GM23338 (cell line): ENCODE measurements at regions not wholly inside any gene's neighbourhood (a gene's known extent, or its start where the extent isn't known, plus 50 kb on each side); places are given as distances from the start of the nearest gene placed in this dataset.

ENCODE experiments used
- ATAC-seq: fragments of 200-7000 bp; cut with Tn5 transposase; 3 replicates; pipeline ENCODE4 v1.9.1; 2020
- DNase-seq: peaks from one replicate; pipeline ENCODE4 v3.0.0-alpha.2; 2015; ENCODE audit warnings: low spot score
- H2AFZ ChIP-seq: fragments of 200-600 bp; sonication (generic); 2 replicates; pipeline ENCODE4 v1.8.0; 2016; ENCODE audit warnings: antibody characterized with exemption, mild to moderate bottlenecking, moderate library complexity
- H3F3A ChIP-seq: fragments of 200-600 bp; sonication (generic); replicated peaks from 2 replicates; pipeline ENCODE4 v1.8.0; 2017; ENCODE audit warnings: antibody characterized with exemption, mixed run types, low read depth
- H3K27ac ChIP-seq: fragments of 200-600 bp; sonication (generic); 2 replicates; pipeline ENCODE4 v1.6.1; 2016; ENCODE audit warnings: low read depth
- H3K27me3 ChIP-seq: fragments of 200-600 bp; sonication (generic); 2 replicates; pipeline ENCODE4 v1.8.0; 2016; ENCODE audit warnings: mild to moderate bottlenecking, mixed run types, moderate library complexity; ENCODE audit not compliant: insufficient read depth
- H3K36me3 ChIP-seq: fragments of 200-600 bp; sonication (generic); 2 replicates; pipeline ENCODE4 v1.8.0; 2016; ENCODE audit warnings: mild to moderate bottlenecking; ENCODE audit not compliant: insufficient read depth
- H3K4me1 ChIP-seq: fragments of 200-600 bp; sonication (generic); 2 replicates; pipeline ENCODE4 v1.8.0; 2016; ENCODE audit warnings: mild to moderate bottlenecking, moderate library complexity; ENCODE audit not compliant: insufficient read depth
- H3K4me2 ChIP-seq: fragments of 200-600 bp; sonication (generic); 2 replicates; pipeline ENCODE4 v1.7.1; 2017; ENCODE audit warnings: mixed run types
- H3K4me3 ChIP-seq: fragments of 200-600 bp; sonication (generic); 2 replicates; pipeline ENCODE4 v1.6.1; 2016; ENCODE audit warnings: mixed run types
- H3K79me2 ChIP-seq: fragments of 200-600 bp; sonication (generic); replicated peaks from 2 replicates; pipeline ENCODE4 v1.8.0; 2017; ENCODE audit warnings: mild to moderate bottlenecking; ENCODE audit not compliant: insufficient read depth
- H3K9me2 ChIP-seq: fragments of 200-600 bp; sonication (generic); 2 replicates; pipeline ENCODE4 v1.8.0; 2017; ENCODE audit not compliant: insufficient read depth
- H4K20me1 ChIP-seq: fragments of 200-600 bp; sonication (generic); replicated peaks from 2 replicates; pipeline ENCODE4 v1.8.0; 2017; ENCODE audit warnings: mild to moderate bottlenecking; ENCODE audit not compliant: insufficient read depth
- H3K27ac Mint-ChIP-seq: 2 replicates; pipeline ENCODE4 v1.8.0; 2020; ENCODE audit warnings: inconsistent platforms, mild to moderate bottlenecking, moderate library complexity, mixed read lengths
- H3K27me3 Mint-ChIP-seq: 3 replicates; pipeline ENCODE4 v1.8.0; 2022; ENCODE audit warnings: low read depth, mild to moderate bottlenecking, moderate library complexity, mixed read lengths, inconsistent platforms; ENCODE audit not compliant: insufficient read depth, poor library complexity
- H3K36me3 Mint-ChIP-seq: 3 replicates; pipeline ENCODE4 v1.8.0; 2021; ENCODE audit warnings: low read depth, mild to moderate bottlenecking, inconsistent platforms, moderate library complexity, mixed read lengths
- H3K4me1 Mint-ChIP-seq: 3 replicates; pipeline ENCODE4 v1.8.0; 2020; ENCODE audit warnings: mild to moderate bottlenecking, inconsistent platforms, mixed read lengths
- H3K4me3 Mint-ChIP-seq: 3 replicates; pipeline ENCODE4 v1.8.0; 2021; ENCODE audit warnings: moderate library complexity, mild to moderate bottlenecking, inconsistent platforms, mixed read lengths
- H3K9me3 Mint-ChIP-seq: 3 replicates; pipeline ENCODE4 v1.8.0; 2020; ENCODE audit warnings: moderate library complexity, mild to moderate bottlenecking, inconsistent platforms, mixed read lengths
- CREB1 ChIP-seq: fragments of 250-450 bp; sonication (Bioruptor Pico); IDR thresholded peaks from 2 replicates; pipeline ENCODE4 v1.5.0; 2020; ENCODE audit warnings: low read depth, mild to moderate bottlenecking, moderate library complexity
- EZH2 ChIP-seq: fragments of 200-600 bp; sonication (generic); IDR thresholded peaks from one replicate; pipeline ENCODE4 v1.8.0; 2017; ENCODE audit warnings: antibody characterized with exemption, mild to moderate bottlenecking, low read depth; ENCODE audit not compliant: unreplicated experiment
- JUNB ChIP-seq: IDR thresholded peaks from one replicate; pipeline ENCODE4 v1.6.1; 2016; ENCODE audit warnings: antibody characterized with exemption; ENCODE audit not compliant: unreplicated experiment
- REST ChIP-seq: IDR thresholded peaks from one replicate; pipeline ENCODE4 v1.6.1; 2018; ENCODE audit warnings: antibody characterized with exemption; ENCODE audit not compliant: unreplicated experiment
- ZNF331 ChIP-seq: fragments of 250-450 bp; sonication (Bioruptor Pico); IDR thresholded peaks from 2 replicates; pipeline ENCODE4 v1.5.0; 2020; ENCODE audit warnings: low read depth, mild to moderate bottlenecking, moderate library complexity
- ZNF462 ChIP-seq: fragments of 250-450 bp; sonication (Bioruptor Pico); IDR thresholded peaks from 2 replicates; pipeline ENCODE4 v1.5.0; 2020; ENCODE audit warnings: mild to moderate bottlenecking, moderate library complexity
- TF ChIP-seq, protein P1 (sequence below), 2 experiments: fragments of 200-600 bp in 1 of 2; sonication (generic) in 1 of 2; conservative IDR thresholded peaks; 2 replicates each; pipeline versions ENCODE4 v1.5.1 to v1.6.1; 2016 to 2017; ENCODE audit warnings: antibody characterized with exemption in 2 of 2, low read depth in 2 of 2, mild to moderate bottlenecking in 2 of 2, moderate library complexity in 1 of 2

DNA sequence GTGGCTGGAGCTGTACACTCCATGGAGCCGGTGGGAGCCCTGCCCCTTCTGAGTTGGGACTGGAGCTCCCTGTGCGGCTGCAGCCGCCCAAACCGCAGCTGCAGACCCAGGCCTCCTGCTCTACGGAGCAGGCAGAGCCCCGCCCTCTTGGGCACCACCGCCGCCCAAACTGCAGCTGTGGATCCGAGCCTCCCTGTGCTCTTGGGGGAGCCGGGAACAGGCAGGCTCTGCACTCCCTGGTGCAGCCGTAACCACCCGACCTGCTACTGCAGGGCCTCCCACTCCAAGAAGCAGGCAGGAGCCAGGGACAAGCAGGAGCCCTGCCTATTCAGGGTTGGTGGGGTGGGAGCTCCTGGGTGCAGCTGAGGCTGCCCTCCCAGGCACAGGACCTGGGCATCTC lies 237.5 kb upstream of the ATP6AP2 start:
- no peaks in the 10 kb centered on the region for H3F3A ChIP-seq
- Mint-ChIP-seq H3K4me3 (no peak overlapping the region), H3K27ac (no peak overlapping the region), H3K27me3 (no peaks in the 10 kb centered on the region), H3K36me3 (peaks cover 3% of the 10 kb centered on the region; the same call in 1 of the 3 replicates), H3K9me3 (peaks cover 18% of the 10 kb centered on the region), H3K4me1 (no peaks in the 10 kb centered on the region)
- H3K79me2 ChIP-seq = no peaks in the 10 kb centered on the region
- TF ChIP-seq, protein P1, sequence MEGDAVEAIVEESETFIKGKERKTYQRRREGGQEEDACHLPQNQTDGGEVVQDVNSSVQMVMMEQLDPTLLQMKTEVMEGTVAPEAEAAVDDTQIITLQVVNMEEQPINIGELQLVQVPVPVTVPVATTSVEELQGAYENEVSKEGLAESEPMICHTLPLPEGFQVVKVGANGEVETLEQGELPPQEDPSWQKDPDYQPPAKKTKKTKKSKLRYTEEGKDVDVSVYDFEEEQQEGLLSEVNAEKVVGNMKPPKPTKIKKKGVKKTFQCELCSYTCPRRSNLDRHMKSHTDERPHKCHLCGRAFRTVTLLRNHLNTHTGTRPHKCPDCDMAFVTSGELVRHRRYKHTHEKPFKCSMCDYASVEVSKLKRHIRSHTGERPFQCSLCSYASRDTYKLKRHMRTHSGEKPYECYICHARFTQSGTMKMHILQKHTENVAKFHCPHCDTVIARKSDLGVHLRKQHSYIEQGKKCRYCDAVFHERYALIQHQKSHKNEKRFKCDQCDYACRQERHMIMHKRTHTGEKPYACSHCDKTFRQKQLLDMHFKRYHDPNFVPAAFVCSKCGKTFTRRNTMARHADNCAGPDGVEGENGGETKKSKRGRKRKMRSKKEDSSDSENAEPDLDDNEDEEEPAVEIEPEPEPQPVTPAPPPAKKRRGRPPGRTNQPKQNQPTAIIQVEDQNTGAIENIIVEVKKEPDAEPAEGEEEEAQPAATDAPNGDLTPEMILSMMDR (conservative IDR thresholded peaks at IDR 0.05; ENCODE audit: low read depth in 2 of 2) = no peak
- TF ChIP-seq ZNF462 (CRISPR knock-in tag) (no peak), ZNF331 (CRISPR knock-in tag) (no peak), JUNB (no peak), EZH2 (no peak), REST (no peak), CREB1 (no peak)
- no peak overlapping the region for H3K4me2 ChIP-seq
- no peaks in the 10 kb centered on the region for H4K20me1 ChIP-seq
- no peaks in the 10 kb centered on the region for H3K27me3 ChIP-seq
- no peak overlapping the region for H3K4me3 ChIP-seq
- H2AFZ ChIP-seq = no peak overlapping the region
- H3K36me3 ChIP-seq = no peaks in the 10 kb centered on the region
- DNase-seq = no peak
- H3K4me1 ChIP-seq = no peaks in the 10 kb centered on the region
- ATAC-seq = no peak
- H3K27ac ChIP-seq = no peak overlapping the region
- no peaks in the 10 kb centered on the region for H3K9me2 ChIP-seq
